ENCODE measurements at regions not wholly inside any gene's neighbourhood (a gene's known extent, or its start where the extent isn't known, plus 50 kb on each side); places are given as distances from the start of the nearest gene placed in this dataset.

GRCh38 chr6:67160820-67161219 is 1453.8 kb upstream of the EYS start:
- H3K27me3 ChIP-seq (ENCODE audit: control insufficient read depth, insufficient read depth, low read length): no peaks in the 10 kb centered on the region

GRCh38 chr6:67141005-67141404 is 1434.0 kb upstream of the EYS start:
- Histone ChIP-seq H3K4me3 (ENCODE audit: low read depth, low read length) (no peak overlapping the region), H3K36me3 (ENCODE audit: control insufficient read depth, insufficient read depth, low read length) (no peaks in the 10 kb centered on the region), H3K27me3 (ENCODE audit: control insufficient read depth, insufficient read depth, low read length) (no peaks in the 10 kb centered on the region)
- no peak for TF ChIP-seq CTCF (IDR thresholded peaks at IDR 0.05; ENCODE audit: insufficient read depth, low read depth, low read length)
- POLR2A ChIA-PET: no interaction called here
- no peak for DNase-seq (ENCODE audit: low read depth)
- CTCF ChIA-PET: no interaction called here

More at GRCh38 chr6:67160820-67161219, 1453.8 kb upstream of the EYS start:
- no peak for TF ChIP-seq CTCF (IDR thresholded peaks at IDR 0.05; ENCODE audit: insufficient read depth, low read depth, low read length)
- ChIA-PET CTCF (no interaction called here), POLR2A (no interaction called here)
- no peaks in the 10 kb centered on the region for H3K36me3 ChIP-seq (ENCODE audit: control insufficient read depth, insufficient read depth, low read length)
- no peak overlapping the region for H3K4me3 ChIP-seq (ENCODE audit: low read depth, low read length)
- no peak for DNase-seq (ENCODE audit: low read depth)

- DNase-seq (ENCODE audit: low read depth): no peak
- no peaks in the 10 kb centered on the region for H3K27me3 ChIP-seq (ENCODE audit: control insufficient read depth, insufficient read depth, low read length)
- H3K36me3 ChIP-seq (ENCODE audit: control insufficient read depth, insufficient read depth, low read length): no peaks in the 10 kb centered on the region
- TF ChIP-seq CTCF (IDR thresholded peaks at IDR 0.05; ENCODE audit: insufficient read depth, low read depth, low read length): no peak
- ChIA-PET CTCF (no interaction called here), POLR2A (no interaction called here)
- no peak overlapping the region for H3K4me3 ChIP-seq (ENCODE audit: low read depth, low read length)
Observed at GRCh38 chr6:67133973-67134372, 1426.9 kb upstream of the EYS start.

GRCh38 chr6:67131827-67132226 is 1424.8 kb upstream of the EYS start:
- TF ChIP-seq CTCF (IDR thresholded peaks at IDR 0.05; ENCODE audit: insufficient read depth, low read depth, low read length): no peak
- no peak for DNase-seq (ENCODE audit: low read depth)

GRCh38 chr6:67129780-67130179 is 1422.8 kb upstream of the EYS start:
- TF ChIP-seq CTCF (IDR thresholded peaks at IDR 0.05; ENCODE audit: insufficient read depth, low read depth, low read length): no peak
- Histone ChIP-seq H3K36me3 (ENCODE audit: control insufficient read depth, insufficient read depth, low read length) (no peaks in the 10 kb centered on the region), H3K4me3 (ENCODE audit: low read depth, low read length) (no peak overlapping the region), H3K27me3 (ENCODE audit: control insufficient read depth, insufficient read depth, low read length) (no peaks in the 10 kb centered on the region)
- CTCF ChIA-PET: no interaction called here
- POLR2A ChIA-PET: no interaction called here
- no peak for DNase-seq (ENCODE audit: low read depth)

More at GRCh38 chr6:67131827-67132226, 1424.8 kb upstream of the EYS start:
- H3K36me3 ChIP-seq (ENCODE audit: control insufficient read depth, insufficient read depth, low read length): no peaks in the 10 kb centered on the region
- no peak overlapping the region for H3K4me3 ChIP-seq (ENCODE audit: low read depth, low read length)
- ChIA-PET POLR2A (no interaction called here), CTCF (no interaction called here)
- no peaks in the 10 kb centered on the region for H3K27me3 ChIP-seq (ENCODE audit: control insufficient read depth, insufficient read depth, low read length)
